ENCODE measurements at regions not wholly inside any gene's neighbourhood (a gene's known extent, or its start where the extent isn't known, plus 50 kb on each side); places are given as distances from the start of the nearest gene placed in this dataset.
A peak's percentile ranks its signal among the peaks of the same experiment; 100 is the strongest.

DNA sequence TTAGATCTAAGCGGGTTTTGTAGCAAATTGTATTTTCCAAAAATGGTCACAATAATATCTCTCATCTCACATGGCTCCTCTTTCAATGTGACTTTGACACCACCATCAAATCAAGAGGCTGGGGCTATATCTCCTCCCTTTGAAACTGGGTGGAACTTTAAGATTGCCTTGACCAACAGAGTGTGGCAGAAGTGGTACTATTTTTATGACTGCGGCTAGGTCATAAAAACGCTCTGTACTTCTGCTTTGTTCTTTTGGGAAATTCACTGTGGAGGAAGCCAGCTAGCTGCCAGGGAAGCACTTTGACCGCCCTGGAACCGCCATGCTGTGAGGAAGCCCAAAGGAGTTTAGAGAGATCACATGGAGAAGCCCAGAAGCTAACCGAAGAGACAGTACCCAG lies 50.7 kb upstream of the ACOT11 start:
- Histone ChIP-seq H3K9me3 (ENCODE audit: insufficient read depth, low read length) (no peaks in the 10 kb centered on the region), H3K27me3 (ENCODE audit: insufficient read depth, insufficient read length) (peaks cover 23% of the 10 kb centered on the region), H3K36me3 (ENCODE audit: insufficient read depth, insufficient read length, low read length) (no peaks in the 10 kb centered on the region), H3K4me3 (ENCODE audit: insufficient read length, low read depth) (no peak overlapping the region), H3K9ac (ENCODE audit: insufficient read length, low read depth) (no peak overlapping the region), H3K4me1 (ENCODE audit: insufficient read depth, insufficient read length) (peaks cover 20% of the 10 kb centered on the region)
- no peak for DNase-seq (ENCODE audit: low read depth, low spot score)
- no peak for TF ChIP-seq YY1 (IDR thresholded peaks at IDR 0.05; ENCODE audit: insufficient read depth, insufficient read length)
- no peak for TF ChIP-seq SUZ12 (IDR thresholded peaks at IDR 0.05; ENCODE audit: extremely low read depth, insufficient read depth, insufficient read length)
- TF ChIP-seq ZNF274 (IDR thresholded peaks at IDR 0.05; ENCODE audit: low read depth, low read length), result no peak

- TF ChIP-seq SUZ12 (IDR thresholded peaks at IDR 0.05; ENCODE audit: extremely low read depth, insufficient read depth, insufficient read length) (no peak), ZNF274 (IDR thresholded peaks at IDR 0.05; ENCODE audit: low read depth, low read length) (no peak), YY1 (IDR thresholded peaks at IDR 0.05; ENCODE audit: insufficient read depth, insufficient read length) (no peak)
- no peaks in the 10 kb centered on the region for H3K36me3 ChIP-seq (ENCODE audit: insufficient read depth, insufficient read length, low read length)
- peaks cover 23% of the 10 kb centered on the region for H3K4me1 ChIP-seq (ENCODE audit: insufficient read depth, insufficient read length)
- H3K27me3 ChIP-seq (ENCODE audit: insufficient read depth, insufficient read length), result peaks cover 23% of the 10 kb centered on the region
- no peak for DNase-seq (ENCODE audit: low read depth, low spot score)
- H3K9me3 ChIP-seq (ENCODE audit: insufficient read depth, low read length), result no peaks in the 10 kb centered on the region
- no peak overlapping the region for H3K4me3 ChIP-seq (ENCODE audit: insufficient read length, low read depth)
- no peak overlapping the region for H3K9ac ChIP-seq (ENCODE audit: insufficient read length, low read depth)
Measured at GRCh38 chr1:54495954-54496353, 52.1 kb upstream of the ACOT11 start.

DNA sequence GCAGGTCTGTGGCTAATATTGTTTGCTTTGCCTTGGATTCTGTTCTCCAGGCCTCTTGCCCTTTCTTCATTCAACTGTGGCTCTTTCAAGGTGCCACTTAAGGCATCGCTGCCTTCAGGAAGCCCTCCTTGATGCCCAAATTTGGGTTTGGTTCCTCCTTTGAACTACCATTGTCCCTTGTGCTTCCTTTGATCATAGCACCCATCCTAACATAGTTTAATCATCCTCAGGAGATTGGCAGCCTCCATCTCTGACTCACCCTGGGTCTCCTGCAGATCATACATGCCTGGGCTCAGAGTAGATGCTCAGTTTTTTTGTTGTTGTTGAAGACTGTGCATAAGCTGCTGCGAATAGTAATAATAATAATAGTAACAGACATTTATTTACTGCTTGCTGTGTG lies 54.4 kb upstream of the ACOT11 start:
- Histone ChIP-seq H3K27me3 (ENCODE audit: insufficient read depth, insufficient read length) (peaks cover 10% of the 10 kb centered on the region), H3K4me1 (ENCODE audit: insufficient read depth, insufficient read length) (peaks cover 24% of the 10 kb centered on the region), H3K36me3 (ENCODE audit: insufficient read depth, insufficient read length, low read length) (no peaks in the 10 kb centered on the region), H3K4me3 (ENCODE audit: insufficient read length, low read depth) (no peak overlapping the region), H3K9ac (ENCODE audit: insufficient read length, low read depth) (no peak overlapping the region), H3K9me3 (ENCODE audit: insufficient read depth, low read length) (no peaks in the 10 kb centered on the region)
- DNase-seq (ENCODE audit: low read depth, low spot score), result no peak
- no peak for TF ChIP-seq YY1 (IDR thresholded peaks at IDR 0.05; ENCODE audit: insufficient read depth, insufficient read length)
- TF ChIP-seq SUZ12 (IDR thresholded peaks at IDR 0.05; ENCODE audit: extremely low read depth, insufficient read depth, insufficient read length), result no peak
- TF ChIP-seq ZNF274 (IDR thresholded peaks at IDR 0.05; ENCODE audit: low read depth, low read length), result no peak

DNA sequence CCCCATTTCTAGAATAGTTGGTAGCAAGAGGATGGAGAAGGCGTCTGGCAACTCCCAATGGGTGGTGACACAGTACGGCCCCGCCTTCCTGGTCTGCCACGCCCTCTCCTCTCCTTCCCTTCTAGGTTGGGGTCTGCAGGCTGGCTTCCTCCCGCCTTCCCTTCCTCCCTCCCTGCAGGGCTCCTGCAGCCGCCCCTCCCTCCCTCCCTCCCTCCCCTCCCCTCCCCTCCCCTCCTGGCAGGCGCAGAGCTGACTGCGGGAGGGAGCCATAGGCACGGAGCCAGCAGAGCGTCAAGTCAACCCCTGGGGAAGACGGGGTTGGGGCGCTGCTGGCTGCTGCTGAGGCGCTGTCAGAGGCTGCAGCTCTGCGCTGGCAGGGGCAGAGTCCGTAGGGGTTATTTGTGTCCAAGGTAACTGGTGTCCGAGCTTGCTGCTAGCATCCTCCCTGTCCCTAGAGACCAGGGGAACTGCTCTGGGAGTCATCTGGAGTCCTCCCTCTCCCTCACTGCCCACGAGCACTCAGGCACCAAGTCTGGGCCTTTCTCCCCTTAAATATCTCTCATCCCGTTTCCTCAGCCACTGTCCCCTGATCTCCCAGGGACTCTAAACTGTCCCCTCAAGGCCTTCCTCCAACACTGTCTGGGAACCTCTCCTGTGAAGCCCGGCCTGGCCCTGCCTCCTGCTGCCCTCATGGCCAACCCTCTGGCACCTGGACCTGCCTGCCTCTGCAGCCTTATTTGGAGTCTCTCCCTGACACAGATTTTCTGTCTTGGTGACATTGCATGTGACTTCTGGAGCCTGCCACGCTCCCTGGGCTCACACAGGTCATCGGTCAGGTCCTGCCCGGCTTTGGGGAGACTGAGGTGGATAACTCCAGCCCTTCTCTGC lies 57.4 kb upstream of the ACOT11 start:
- peak overlapping the region; percentile 3 for H3K4me3 ChIP-seq (ENCODE audit: insufficient read length, low read depth)
- H3K9ac ChIP-seq (ENCODE audit: insufficient read length, low read depth), result peak overlapping the region; percentile 79
- no peaks in the 10 kb centered on the region for H3K36me3 ChIP-seq (ENCODE audit: insufficient read depth, insufficient read length, low read length)
- TF ChIP-seq ZNF274 (IDR thresholded peaks at IDR 0.05; ENCODE audit: low read depth, low read length), result no peak
- no peak for TF ChIP-seq SUZ12 (IDR thresholded peaks at IDR 0.05; ENCODE audit: extremely low read depth, insufficient read depth, insufficient read length)
- no peak for TF ChIP-seq YY1 (IDR thresholded peaks at IDR 0.05; ENCODE audit: insufficient read depth, insufficient read length)
- peak; percentile 80 for DNase-seq (ENCODE audit: low read depth, low spot score)
- H3K4me1 ChIP-seq (ENCODE audit: insufficient read depth, insufficient read length), result peaks cover 18% of the 10 kb centered on the region
- peaks cover 17% of the 10 kb centered on the region for H3K27me3 ChIP-seq (ENCODE audit: insufficient read depth, insufficient read length)
- no peaks in the 10 kb centered on the region for H3K9me3 ChIP-seq (ENCODE audit: insufficient read depth, low read length)

DNA sequence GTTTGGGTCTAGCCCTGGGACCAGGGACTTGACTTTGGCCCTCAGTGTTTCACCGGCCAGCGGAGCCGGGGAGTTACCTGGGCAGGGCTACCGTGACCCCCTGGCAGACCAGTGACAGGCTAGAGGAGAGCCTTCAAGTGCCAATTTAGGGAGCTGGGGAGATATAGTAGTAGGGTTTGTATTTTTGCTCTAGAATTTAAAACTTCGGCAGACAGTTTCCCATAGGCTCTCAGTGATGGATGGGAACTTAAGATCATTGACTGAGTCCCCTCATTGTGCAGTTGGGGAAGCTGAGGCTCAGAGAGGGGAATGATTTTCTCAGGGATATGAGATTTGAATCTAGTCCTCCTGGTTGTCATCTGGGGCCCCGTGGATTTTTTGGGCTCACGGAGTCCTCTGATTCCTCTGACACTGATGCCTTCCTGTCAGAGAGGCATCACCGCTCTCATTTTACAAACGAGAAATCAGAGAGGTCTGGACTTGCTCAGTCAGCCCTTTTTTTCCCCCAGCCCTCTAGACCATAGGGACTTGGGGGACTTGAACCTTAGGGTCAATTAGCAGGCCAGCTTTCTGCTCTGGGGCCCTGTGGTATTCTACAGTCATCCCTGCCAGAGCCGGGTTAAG lies 58.3 kb upstream of the ACOT11 start:
- peaks cover 17% of the 10 kb centered on the region for H3K27me3 ChIP-seq (ENCODE audit: insufficient read depth, insufficient read length)
- H3K4me3 ChIP-seq (ENCODE audit: insufficient read length, low read depth), result no peak overlapping the region
- DNase-seq (ENCODE audit: low read depth, low spot score), result no peak
- no peaks in the 10 kb centered on the region for H3K36me3 ChIP-seq (ENCODE audit: insufficient read depth, insufficient read length, low read length)
- no peaks in the 10 kb centered on the region for H3K9me3 ChIP-seq (ENCODE audit: insufficient read depth, low read length)
- peaks cover 18% of the 10 kb centered on the region for H3K4me1 ChIP-seq (ENCODE audit: insufficient read depth, insufficient read length)
- H3K9ac ChIP-seq (ENCODE audit: insufficient read length, low read depth), result peak overlapping the region; percentile 63
- TF ChIP-seq ZNF274 (IDR thresholded peaks at IDR 0.05; ENCODE audit: low read depth, low read length) (no peak), YY1 (IDR thresholded peaks at IDR 0.05; ENCODE audit: insufficient read depth, insufficient read length) (no peak), SUZ12 (IDR thresholded peaks at IDR 0.05; ENCODE audit: extremely low read depth, insufficient read depth, insufficient read length) (no peak)

GRCh38 chr1:54488779-54489626 lies 59.0 kb upstream of the ACOT11 start:
- H3K27me3 ChIP-seq (ENCODE audit: insufficient read depth, insufficient read length), result peaks cover 17% of the 10 kb centered on the region
- peak overlapping the region; percentile 92 for H3K9ac ChIP-seq (ENCODE audit: insufficient read length, low read depth)
- TF ChIP-seq YY1 (IDR thresholded peaks at IDR 0.05; ENCODE audit: insufficient read depth, insufficient read length) (no peak), SUZ12 (IDR thresholded peaks at IDR 0.05; ENCODE audit: extremely low read depth, insufficient read depth, insufficient read length) (no peak), ZNF274 (IDR thresholded peaks at IDR 0.05; ENCODE audit: low read depth, low read length) (no peak)
- DNase-seq (ENCODE audit: low read depth, low spot score), result peak; percentile 89
- peak overlapping the region; percentile 60 for H3K4me3 ChIP-seq (ENCODE audit: insufficient read length, low read depth)
- H3K36me3 ChIP-seq (ENCODE audit: insufficient read depth, insufficient read length, low read length), result no peaks in the 10 kb centered on the region
- H3K9me3 ChIP-seq (ENCODE audit: insufficient read depth, low read length), result no peaks in the 10 kb centered on the region
- peaks cover 18% of the 10 kb centered on the region for H3K4me1 ChIP-seq (ENCODE audit: insufficient read depth, insufficient read length)

Measured in NT2/D1 (cell line).